ENCODE measurements at regions not wholly inside any gene's neighbourhood (a gene's known extent, or its start where the extent isn't known, plus 50 kb on each side); places are given as distances from the start of the nearest gene placed in this dataset.
"Not testable (repeated sequence)": the region's sequence is repeated elsewhere in the genome, so short reads cannot be mapped to it uniquely, and the experiment has no call there.

DNA sequence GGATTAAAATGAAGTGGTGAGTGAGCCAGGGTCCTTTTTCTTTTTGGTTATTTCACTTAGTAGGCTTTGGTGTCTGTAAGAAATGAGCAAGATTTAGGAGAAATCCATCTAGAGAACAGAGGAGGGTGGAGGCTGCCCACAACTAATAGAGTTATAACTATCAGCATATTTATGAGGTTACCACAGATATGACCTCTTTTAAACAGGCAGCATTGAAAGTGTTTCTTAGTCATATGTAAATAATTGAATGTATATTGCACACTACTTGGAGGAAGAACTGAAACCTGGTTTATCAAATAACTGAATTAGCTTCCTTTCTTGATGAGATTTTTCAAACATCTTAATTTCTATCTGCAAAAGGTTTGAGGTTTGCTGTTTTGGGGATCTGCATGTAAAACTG lies 483.1 kb upstream of the PIK3R1 start:
- no peak for DNase-seq

DNA sequence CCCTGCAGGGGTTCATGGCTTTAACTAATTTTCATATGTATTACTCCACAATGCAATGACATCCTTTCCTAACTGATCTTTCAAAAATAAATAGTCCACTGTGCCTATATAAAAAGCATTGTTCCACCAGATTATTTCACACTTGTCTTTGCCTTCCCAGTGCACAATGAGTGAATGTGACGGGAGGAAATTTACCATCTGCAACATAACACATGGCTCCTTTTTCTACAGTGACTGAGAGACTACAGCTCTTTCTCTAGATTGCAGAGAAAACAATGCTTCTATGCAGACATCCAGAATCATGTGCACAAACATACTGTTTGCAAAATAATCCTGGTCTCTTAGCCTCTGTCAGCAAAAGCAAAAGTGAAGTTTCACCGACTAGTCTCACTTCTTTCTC lies 483.7 kb upstream of the PIK3R1 start:
- DNase-seq, result no peak

DNA sequence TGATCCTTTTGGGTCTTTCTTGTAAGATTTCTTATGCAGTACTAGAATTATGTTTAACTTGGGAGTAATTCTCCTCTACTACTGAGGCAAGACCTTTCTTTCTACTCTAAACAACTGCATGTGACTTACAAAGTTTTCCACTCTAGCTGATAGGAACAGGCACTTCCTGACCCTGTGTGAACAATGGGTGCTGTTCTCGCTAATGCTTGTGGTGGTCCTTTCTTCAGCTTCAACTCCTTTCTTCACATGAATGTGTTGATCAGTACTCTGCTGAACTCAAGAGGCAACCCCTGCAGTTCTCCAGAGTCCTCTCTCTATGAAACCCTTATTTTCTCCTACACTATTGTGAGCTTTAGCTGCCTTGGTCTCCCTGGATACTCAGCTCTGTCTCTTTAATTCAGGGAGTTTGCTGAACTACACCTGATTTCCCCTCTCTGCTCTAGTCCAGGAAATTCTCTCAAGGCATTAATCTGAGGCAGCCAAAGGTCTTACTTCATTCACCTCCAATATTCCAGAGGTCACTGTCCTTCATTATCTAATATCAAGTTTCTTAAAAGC lies 484.6 kb upstream of the PIK3R1 start:
- DNase-seq, result no peak

DNA sequence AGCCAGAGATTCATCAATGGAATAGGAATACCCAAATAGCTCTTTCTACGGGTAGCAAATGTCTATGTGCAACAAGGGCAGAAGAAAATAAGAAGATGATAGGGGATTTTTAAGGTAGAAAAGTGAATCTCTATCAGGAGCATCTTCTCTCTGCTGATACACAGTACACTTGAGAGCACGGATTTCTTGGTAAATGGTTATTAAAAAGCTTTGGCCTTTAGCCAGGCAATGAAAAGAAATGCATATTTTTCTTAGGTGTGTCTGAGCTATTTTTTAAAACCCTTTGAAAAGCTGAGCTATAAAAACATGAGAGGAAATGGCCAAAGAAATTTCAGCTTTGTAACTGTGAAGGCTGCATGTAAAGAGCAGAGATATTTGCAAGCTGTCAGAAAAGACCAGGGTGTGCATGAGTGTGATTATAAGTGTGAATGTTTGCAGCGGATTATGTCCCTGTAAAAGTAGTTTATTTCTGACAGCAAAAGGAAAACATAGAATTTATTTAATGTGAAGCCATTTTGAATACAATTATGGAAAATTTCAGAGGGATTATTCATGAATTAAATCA lies 487.1 kb upstream of the PIK3R1 start:
- DNase-seq, result no peak

DNA sequence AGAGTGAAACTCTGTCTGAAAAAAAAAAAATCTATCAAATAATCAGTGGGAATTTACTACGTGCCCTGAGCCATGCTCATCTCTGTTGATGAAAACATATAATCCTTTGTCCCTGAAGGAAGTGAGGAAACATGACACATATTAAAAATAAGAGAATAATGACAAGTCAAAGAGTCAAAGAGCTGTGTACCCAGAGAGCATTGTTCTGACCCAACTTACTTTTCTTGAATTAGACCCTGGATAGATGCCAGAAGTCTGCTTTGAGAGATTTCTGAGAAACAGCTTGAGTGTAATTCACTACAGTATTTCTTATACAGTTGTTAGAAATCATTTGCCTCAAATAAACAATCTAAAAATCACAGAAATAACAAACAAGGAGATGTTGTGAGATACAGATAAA lies 490.0 kb upstream of the PIK3R1 start:
- DNase-seq, result no peak

DNA sequence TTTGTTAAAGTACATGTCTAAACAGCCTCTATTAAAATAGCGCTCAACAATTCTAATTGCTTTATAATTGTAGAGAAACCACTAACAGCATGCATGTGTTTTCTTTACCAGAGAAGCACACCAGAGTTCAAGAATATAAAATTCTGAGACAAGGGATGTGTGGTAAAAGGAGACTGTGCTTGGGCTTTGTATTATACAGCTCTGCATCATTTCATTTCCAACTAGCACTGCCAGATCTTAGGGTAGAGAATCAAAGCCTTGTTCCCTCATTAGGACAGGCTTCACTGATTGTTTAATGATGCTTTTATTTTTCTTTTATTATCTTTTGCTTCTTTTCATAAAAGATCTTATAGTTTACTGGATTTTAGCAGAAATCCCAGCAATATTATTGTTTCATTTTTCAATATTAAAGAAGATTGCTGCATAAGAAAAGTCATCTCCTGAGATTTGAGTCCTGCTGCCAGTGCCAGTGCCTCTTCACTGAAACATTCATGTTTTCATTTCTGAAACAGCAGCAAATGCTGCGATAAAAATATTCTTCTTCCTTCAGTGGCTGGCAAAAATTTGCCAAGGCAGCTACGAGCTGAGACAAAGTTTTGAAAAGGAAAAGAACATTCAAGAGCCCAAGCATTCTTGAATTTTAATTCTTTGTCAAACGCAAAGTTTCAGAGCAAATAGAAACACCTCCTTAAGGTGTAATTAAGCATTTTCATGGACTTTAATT lies 491.0 kb upstream of the PIK3R1 start:
- DNase-seq, result no peak

DNA sequence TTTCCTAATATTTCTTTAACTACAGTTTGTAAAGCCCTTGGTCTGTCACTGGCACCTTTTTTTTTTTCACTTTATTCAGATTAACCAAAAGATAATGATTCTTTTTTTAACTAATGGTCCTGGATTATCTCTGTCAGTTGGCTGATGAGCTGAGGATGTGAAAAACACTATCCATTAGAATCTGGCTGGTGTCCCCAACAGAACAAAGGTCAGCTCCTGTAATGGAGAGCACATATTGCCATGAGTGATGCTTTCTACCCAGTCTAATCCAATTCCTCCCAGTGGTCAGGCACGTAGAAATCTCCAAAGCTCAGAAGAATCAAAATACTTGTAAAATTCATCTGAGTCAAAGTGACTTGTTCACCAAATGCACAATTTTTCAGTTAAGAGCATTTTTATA lies 491.7 kb upstream of the PIK3R1 start:
- no peak for DNase-seq

DNA sequence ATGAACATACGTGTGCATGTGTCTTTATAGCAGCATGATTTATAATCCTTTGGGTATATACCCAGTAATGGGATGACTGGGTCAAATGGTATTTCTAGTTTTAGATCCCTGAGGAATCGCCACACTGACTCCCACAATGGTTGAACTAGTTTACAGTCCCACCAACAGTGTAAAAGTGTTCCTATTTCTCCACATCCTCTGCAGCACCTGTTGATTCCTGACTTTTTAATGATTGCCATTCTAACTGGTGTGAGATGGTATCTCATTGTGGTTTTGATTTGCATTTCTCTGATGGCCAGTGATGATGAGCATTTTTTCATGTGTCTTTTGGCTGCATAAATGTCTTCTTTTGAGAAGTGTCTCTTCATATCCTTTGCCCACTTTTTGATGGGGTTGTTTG lies 493.0 kb upstream of the PIK3R1 start:
- not testable (repeated sequence) for DNase-seq

DNA sequence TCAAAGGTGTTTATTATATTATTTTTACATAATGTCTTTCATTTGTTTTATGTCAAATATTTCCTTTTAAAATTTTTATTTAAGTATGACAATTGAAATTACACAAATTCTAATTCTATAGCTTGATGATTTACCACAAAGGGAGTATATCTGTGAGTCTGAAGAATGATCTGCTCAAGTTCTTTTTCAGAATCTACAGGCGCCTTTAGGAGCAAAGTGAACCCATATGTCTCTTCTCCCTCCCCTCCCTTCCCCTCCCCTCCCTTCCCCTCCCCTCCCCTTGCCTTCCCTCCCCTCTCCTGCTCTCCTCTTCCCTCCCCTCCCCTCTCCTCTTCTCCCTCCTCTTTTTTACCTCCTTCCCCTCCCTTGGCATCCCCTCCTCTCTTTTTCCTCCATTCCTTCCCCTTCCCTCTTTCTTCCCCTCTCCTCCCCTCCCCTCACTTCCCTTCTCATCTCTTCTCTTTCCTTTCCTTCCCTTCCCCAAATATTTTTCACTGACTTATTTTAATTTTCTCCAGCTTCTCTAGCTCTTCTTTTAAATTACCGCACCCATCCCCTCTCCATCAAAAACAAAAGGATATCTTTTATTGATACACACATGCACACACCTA lies 495.3 kb upstream of the PIK3R1 start:
- DNase-seq, result no peak

DNA sequence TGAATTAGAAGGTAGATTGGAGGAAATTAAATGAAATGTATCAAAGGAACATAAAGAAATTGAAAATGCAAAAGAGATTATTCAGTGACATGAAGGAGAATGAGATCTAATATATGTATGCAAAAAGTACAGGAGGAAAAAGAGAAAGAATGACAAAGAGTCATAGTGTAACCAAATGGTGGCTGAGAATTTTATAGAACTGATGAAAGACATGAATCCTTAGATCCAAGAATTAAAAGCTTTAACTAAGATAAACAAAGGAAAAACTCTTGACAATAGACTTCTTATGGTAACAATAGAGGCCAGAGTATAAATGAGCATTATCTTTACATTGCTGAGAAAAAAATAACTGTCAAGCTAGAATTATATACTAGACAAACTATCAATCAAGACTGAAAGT lies 505.4 kb upstream of the CD180 start:
- no peak for DNase-seq

DNA sequence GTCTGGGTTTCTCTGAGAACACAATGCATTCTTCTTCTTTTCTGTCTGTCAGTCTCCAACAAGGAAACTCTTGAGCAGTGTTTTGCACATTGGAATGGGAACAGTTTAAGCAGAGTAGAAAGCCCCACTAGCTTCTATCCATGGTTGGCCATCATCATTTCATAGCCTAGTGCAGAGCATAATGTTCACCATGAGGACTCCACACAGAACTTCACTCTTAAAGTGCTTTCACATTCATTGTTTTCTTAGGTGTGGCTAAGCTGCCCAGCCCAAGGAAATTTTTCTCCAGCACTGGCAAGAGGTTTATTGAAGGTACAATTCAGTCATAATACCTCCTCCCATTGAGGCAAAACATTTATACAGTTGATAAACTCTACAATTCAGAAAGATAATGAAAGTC lies 503.0 kb upstream of the CD180 start:
- DNase-seq, result no peak

DNA sequence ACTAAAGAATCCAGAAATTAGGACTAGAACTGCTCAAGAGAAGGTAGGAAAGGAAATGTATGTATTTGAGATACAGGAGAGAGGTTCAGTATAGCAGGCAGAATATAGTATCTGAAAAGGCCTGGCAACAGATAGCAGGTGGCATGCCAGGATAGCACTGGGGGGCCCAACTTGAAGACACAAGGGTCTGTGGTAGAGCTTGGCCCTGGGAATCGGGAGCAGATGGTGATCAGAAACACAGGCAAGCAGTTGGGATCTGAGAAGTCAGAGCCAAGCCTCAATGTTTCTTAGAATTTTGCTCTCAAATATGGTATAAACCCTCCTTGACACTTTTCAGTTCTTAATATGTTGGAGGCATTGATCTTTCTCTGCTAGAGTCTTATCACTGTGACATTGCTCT lies 499.8 kb upstream of the CD180 start:
- DNase-seq, result no peak

DNA sequence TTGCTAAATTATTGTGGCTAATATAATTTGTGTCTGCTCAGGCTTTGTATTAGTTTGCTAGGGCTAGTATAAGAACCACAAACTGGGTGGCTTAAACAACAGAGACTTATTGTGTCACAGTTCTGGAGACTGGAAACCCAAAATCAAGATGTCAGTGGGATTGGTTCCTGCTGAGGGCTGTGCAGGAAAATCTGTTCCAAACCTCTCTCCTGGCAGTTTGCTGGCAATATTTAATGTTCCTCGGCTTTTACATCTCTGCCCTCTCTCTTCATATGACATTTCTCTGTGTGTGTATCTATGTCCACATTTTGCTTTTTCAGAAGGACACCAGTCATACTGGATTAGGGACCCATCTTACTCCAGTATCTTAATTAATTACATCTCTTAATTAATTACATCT lies 498.8 kb upstream of the CD180 start:
- DNase-seq, result no peak

DNA sequence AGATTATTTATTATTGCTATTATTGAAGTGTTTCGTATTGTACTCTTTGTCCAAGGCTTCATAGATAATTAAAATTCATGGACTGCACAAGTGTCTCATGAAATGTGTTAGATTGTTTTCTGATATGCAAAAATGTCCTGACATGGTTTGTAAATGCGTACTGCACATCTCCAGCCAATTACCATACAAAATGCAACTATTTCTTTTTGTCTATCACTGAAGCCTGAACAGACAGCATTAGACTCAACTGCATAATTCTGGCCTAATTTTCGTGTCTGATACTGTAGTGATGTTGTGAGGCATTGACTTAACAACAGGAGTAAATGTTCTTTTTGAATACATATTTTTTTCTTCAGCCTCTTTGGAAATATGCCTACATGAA lies 498.2 kb upstream of the CD180 start:
- no peak for DNase-seq

DNA sequence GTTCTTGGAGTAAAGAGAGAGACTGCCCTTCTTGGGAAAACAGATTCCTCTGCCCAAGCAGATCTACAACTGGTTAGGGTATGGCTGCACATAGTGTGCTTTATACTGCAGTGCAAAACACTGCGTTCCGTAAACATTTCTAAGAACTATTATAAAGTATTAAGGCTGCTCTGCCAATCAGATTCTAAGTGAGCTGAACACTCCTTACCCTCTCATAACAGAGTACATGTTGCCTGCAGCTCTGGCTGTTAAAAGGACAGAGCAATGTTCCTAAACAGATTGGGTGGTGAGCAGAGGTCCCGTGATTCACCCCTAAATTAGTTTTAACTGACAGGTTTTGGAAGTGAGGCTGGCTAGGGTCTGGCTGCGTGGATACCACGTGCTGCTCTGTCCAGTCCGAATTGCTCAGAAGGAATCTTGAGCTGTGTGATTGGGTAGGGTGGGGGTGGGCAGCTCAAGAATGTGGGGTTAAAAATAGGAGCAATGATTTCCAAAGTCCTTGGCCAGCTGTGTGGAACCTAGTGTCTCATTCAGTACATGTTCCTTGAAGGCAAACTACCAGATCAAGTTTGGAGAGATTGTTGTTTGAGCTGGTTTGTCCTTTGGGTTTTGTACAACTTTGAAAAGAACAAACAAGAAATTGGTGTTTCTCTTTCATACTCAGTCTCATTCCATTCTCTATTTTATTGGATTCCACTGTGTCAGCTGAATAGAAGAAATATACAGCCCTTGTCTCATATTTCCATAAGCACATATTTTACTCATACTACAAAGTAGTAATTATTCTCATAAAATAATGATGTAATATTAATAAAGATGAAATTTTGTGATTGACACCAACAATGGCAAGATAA lies 497.6 kb upstream of the CD180 start:
- no peak for DNase-seq

DNA sequence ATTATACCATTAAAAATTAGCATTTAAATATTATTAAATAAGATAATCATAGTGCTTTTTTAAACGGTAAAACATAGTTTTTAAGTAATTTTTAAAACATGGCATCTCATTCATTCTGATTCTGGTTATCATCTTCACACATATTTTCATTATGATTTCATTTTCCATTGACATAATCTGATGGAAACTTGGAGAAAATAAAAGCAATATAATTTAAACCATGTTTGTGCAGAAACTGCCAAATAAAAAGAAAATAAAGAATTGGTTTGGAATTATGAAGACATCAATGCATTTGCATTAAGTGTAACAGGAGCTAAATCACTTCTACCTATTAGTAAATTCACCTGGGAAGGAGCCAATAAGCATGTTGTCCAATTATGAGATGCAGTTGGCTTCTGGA lies 490.1 kb upstream of the CD180 start:
- DNase-seq, result no peak

DNA sequence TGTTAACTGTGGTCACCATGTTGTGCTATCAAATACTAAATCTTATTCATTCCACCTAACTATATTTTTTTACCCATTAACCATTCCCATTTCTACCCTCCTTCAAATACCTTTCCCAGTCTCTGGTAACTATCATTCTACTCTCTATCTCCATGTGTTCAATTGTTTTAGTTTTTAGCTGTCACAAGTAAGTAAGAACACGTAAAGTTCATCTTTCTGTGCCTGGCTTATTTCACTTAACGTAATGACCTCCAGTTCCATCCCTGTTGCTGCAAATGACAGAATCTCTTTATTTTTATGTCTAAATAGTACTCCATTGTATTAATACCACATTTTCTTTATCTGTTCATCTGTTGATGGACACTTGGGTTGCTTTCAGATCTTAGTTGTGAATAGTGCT lies 485.1 kb upstream of the CD180 start:
- DNase-seq, result no peak

DNA sequence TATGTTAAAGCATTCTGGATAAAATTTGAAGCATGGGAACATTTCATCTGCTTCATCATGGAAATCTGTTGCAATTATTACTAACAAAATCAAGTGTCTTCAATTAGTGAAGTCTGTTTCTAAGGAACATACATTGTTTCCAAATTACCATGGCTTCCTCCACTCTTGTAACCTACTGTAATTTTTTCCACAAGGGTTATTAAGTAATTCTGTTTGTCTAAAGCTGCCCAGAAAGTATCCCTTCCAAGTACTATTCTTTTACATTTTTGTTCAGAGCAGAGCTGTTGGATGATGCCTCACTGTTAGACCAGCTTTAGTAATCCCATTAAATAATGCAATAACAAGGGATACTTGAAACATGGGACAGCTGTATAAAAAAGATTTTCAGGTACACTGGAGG lies 483.5 kb upstream of the CD180 start:
- DNase-seq, result no peak

DNA sequence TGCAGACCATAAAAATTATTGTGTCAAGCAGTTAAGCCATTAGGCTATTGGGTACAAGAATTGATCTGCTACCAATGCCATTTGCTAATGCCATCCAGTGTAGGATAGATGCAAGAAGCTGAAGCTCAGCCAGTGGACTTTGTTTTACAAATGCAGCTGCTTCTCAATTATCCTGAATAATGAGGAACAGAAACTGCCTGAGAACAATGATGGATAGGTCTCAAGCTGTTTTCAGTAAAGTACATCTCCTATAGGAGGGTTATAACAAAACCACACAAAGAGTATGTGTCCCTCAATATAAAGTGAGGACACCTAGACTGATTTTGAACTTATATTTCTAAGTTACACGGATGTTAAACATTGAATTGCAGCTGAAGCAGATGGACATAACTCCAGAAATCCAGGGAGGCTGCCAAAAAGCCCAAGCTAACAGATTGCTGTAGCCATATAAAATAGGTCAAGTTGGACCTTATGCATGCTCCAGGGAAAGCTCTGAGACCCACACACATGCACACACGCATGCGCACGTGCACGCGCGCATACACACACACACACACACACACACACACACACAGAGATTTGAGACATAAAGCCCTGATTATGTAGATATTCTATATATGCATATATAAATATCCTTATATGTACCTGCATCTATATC lies 482.7 kb upstream of the CD180 start:
- no peak for DNase-seq

DNA sequence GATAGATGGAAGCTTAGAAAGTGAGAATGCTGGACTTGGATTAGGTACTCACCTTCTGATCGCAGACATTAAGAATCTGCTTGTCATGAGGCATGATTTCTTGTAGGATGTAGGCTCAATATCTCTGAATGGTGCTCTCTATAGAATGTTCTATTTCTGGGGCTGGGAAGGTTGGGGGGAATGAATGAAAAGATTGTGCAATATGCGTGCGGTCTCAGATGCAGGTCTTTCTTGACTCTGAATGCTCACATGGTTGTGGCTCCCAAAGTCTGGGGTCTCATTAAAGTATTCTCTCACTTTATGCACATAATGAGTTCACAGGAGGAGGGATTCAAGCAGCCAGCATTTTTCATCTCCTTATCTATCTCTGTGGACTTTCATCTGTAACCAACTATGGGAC lies 482.0 kb upstream of the CD180 start:
- no peak for DNase-seq

DNA sequence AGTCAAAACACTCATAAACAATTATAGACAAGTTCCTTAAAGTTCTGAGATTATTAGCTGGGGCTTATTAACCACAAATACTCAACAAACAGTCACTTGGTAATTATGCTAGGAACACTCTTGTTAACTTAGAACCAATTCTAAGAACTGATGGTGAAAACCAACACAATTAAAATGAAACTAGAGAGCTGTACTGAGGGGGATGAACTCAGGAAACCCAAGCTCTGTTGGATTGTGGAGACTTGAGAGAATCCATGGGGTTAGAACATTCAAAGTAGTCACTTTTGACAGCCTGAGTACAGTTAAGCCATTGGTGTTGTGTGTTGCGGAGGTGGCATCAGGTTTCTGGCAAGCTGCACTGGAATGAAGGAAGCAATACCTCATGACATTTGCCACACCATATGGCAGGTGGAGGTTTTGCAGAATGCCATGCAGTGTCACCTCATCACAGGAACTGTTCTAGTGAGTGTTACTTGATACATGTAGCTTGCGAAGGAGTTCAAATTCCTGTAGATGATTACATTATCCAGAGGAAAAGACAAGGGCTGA lies 480.9 kb upstream of the CD180 start:
- no peak for DNase-seq

DNA sequence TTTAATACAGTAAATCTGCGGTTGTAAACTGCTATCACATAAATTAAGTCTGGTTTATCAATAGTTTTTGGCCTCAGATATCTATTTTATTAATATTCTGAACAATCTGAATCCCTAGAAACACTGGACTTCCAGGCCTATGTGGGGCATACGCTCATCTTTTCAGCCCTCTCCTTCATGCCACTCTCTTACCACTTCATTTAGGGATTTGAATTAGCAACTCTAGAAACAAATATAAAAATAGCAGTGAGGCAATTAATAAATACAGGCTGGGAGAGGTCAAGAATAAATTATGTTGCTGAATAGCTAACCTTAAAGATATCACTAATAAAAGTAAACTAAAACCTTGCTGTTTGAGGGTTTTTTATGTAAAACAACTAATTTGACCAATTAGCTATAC lies 480.3 kb upstream of the CD180 start:
- no peak for DNase-seq

DNA sequence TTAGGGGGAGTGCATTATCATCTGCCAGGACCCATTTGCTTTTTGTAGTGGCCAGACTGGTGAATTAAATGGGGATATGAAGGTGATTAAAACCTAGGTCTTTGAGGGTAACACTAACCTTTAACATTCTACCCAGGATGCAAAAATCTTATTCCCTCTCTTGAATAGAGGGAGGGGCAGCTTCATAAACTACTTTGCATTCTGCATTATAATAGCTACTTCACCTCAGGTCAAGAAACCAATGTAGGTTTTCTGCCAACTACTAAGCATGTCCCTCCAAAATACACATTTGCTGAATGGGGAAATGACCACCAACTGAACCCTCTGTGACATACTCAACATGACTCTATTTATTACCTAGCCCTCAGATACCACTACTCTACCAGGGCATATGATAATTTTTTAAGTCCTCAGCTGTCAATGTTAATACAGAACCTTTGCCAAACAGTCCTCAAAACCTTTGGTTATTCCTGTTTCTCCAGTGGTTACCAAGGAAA lies 477.6 kb upstream of the CD180 start:
- DNase-seq, result no peak
